Astrocyte (in vitro differentiated cells and primary cell): ENCODE measurements at regions not wholly inside any gene's neighbourhood (a gene's known extent, or its start where the extent isn't known, plus 50 kb on each side); places are given as distances from the start of the nearest gene placed in this dataset.

Experiments
- EZH2 ChIP-seq: IDR thresholded peaks from 2 replicates; pipeline ENCODE4 v1.6.1; 2012; ENCODE audit warnings: mild to moderate bottlenecking, low read length, inconsistent platforms; ENCODE audit not compliant: insufficient read depth
- TF ChIP-seq, protein P1 (sequence below): IDR thresholded peaks from 2 replicates; pipeline ENCODE4 v1.5.1; 2011; ENCODE audit warnings: low read depth, mild to moderate bottlenecking, inconsistent platforms, low read length, moderate library complexity; ENCODE audit not compliant: insufficient read depth

DNA sequence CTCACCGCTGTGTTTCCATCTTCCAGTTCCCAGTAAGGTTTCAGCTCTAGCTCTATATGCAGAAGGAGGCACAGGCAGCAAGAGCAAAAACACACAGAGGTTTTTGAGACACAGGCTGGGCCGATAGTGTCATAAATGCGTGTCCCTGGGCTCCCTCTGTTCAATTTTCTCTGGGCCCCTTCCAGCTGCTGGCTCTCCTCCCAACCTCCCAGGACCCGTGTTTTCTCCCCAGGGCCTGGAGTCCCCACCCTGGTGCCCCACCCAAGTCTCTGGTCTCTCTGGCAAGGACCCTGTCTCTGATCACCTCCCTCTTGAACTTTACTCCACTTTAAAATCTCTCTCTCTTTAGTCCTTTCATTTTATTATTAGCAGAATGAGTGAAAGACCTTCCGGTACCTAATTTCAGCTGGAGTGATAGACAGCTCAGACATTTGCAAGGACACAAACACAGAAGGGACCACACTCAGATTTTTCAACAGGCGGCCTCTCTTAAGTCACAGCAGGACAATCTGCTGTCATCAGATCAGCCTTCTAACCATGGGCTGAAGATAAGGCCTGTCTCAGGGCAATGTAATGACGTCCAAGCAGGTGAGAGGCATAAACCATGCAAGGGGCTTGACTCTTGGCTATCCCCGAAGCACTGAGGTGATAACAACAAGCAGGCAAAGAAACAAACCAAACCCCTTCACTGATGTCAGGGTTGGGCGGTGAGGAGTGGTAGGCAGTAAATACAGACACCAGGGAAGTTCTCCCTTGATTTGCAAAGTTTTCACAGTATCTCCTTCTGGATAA is 190.0 kb upstream of the IRS2 start:
- TF ChIP-seq, protein P1, sequence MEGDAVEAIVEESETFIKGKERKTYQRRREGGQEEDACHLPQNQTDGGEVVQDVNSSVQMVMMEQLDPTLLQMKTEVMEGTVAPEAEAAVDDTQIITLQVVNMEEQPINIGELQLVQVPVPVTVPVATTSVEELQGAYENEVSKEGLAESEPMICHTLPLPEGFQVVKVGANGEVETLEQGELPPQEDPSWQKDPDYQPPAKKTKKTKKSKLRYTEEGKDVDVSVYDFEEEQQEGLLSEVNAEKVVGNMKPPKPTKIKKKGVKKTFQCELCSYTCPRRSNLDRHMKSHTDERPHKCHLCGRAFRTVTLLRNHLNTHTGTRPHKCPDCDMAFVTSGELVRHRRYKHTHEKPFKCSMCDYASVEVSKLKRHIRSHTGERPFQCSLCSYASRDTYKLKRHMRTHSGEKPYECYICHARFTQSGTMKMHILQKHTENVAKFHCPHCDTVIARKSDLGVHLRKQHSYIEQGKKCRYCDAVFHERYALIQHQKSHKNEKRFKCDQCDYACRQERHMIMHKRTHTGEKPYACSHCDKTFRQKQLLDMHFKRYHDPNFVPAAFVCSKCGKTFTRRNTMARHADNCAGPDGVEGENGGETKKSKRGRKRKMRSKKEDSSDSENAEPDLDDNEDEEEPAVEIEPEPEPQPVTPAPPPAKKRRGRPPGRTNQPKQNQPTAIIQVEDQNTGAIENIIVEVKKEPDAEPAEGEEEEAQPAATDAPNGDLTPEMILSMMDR: no peak
- TF ChIP-seq EZH2: no peak
